Heart right ventricle (tissue), 16 donors: ENCODE measurements at regions not wholly inside any gene's neighbourhood (a gene's known extent, or its start where the extent isn't known, plus 50 kb on each side); places are given as distances from the start of the nearest gene placed in this dataset.

Source experiments
- ATAC-seq, 8 donors: fragments of 200-7000 bp; cut with Tn5 transposase; one replicate each; pipeline ENCODE4 v1.9.1; 2020; ENCODE audit warnings: mild to moderate bottlenecking in 8 of 8, moderate library complexity in 8 of 8, moderate number of reproducible peaks in 1 of 8
- DNase-seq, 2 donors: peaks; one replicate each; pipeline ENCODE4 v3.0.0-alpha.2; 2020
- H3K27ac ChIP-seq, 10 donors: fragments of 200-600 bp; sonication (generic) in 2 of 10; one replicate each; pipeline versions ENCODE4 v1.5.0 to v1.8.0; 2020 to 2022; ENCODE audit warnings: mild to moderate bottlenecking in 3 of 10
- H3K27me3 ChIP-seq, 7 donors: fragments of 200-600 bp; one replicate each; pipeline ENCODE4 v1.8.0; 2021 to 2022; ENCODE audit warnings: mild to moderate bottlenecking in 2 of 7
- H3K36me3 ChIP-seq, 9 donors: fragments of 200-600 bp; sonication (generic) in 1 of 9; one replicate each; pipeline versions ENCODE4 v1.5.0 to v1.8.0; 2020 to 2022; ENCODE audit warnings: mild to moderate bottlenecking in 2 of 9
- H3K4me1 ChIP-seq, 9 donors: fragments of 200-600 bp; sonication (generic) in 1 of 9; one replicate each; pipeline versions ENCODE4 v1.5.0 to v1.8.0; 2020 to 2022; ENCODE audit warnings: mild to moderate bottlenecking in 4 of 9
- H3K4me3 ChIP-seq, 10 donors: fragments of 200-600 bp; sonication (generic) in 2 of 10; one replicate each; pipeline versions ENCODE4 v1.5.0 to v1.8.0; 2020 to 2022; ENCODE audit warnings: mild to moderate bottlenecking in 7 of 10, moderate library complexity in 2 of 10
- H3K9me3 ChIP-seq, 11 donors: fragments of 200-600 bp in 10 of 11; sonication (generic) in 2 of 11; one replicate each; pipeline versions ENCODE4 v1.5.0 to v1.8.0; 2013 to 2022; ENCODE audit warnings: mild to moderate bottlenecking in 2 of 11, control low read depth in 1 of 11, moderate library complexity in 1 of 11
- CTCF ChIP-seq, 9 donors: fragments of 200-600 bp; sonication (generic) in 2 of 9; IDR thresholded peaks; one replicate each; pipeline versions ENCODE4 v1.5.0 to v1.8.0; 2021 to 2022; ENCODE audit warnings: antibody characterized with exemption in 9 of 9, mild to moderate bottlenecking in 5 of 9, moderate library complexity in 1 of 9
- WGBS, 2 donors: extraction: QIAGEN DNeasy Blood & Tissue Kit; methylation state at CpG; one replicate each; pipeline ENCODE4 v1.1.7; 2013; ENCODE audit warnings: inconsistent platforms in 1 of 2; 5-methylcytosine and 5-hydroxymethylcytosine counted together
- intact Hi-C, 10 donors: fragments of 100-400 bp; cut with DNase I; formaldehyde crosslinking; loops; one replicate each; pipeline versions ENCODE4 v1.11.1 to v1.14.2; 2022
- donor health status: Arrhythmogenic right ventricular cardiomyopathy.
- donor health status: ischemic (EF 13 %, LVEDD 7.1; RV severe dilation, severe dysfunction).
- donor health status: healthy with polysubstance abuse.
- donor health status: DM: no; HTN: yes; CAD: no.
- donor health status: DM: no; HTN: no; CAD: no.
- donor health status: ischemic (EF 25% LVEDD 6.9; RV normal size, moderate dysfunction).
- donor health status: ischemic (EF 25% LVEDD 5.7; RV mildly dilated, moderate dysfunction).
- donor health status: healthy.
- donor health status: DM: yes; HTN: yes; CAD: no.
- donor health status: Ischemic cardiomyopathy.
- donor health status: ischemic (EF 35%, LVEDD 5.7; RV mildly dilated, moderate dysfunction).
- donor health status: nonischemic (EF 11% LVEDD 7.7; RV severe dilation, severe dysfunction).
- donor health status: DM: yes; HTN: yes; CAD: no.
- donor health status: PGD.
- donor health status: ischemic (EF 29% LVEDD 5.4; RV normal size, mild dysfunction).
- donor health status: nonischemic (EF 23%, LVEDD 6.1; RV moderate dilation, normal function).

GRCh38 chr13:33918199-33918932, 100.4 kb downstream of the RFC3 start:
- 72 to 76% methylated on average over 7 of the region's 7 CpGs for whole genome bisulfite sequencing, 2 donors
- no peak for TF ChIP-seq CTCF (IDR thresholded peaks at IDR 0.05)
- Histone ChIP-seq H3K4me1 (peaks cover 0 to 15% (median 6%) of the 10 kb centered on the region in 9 donors), H3K27me3 (no peaks in the 10 kb centered on the region), H3K9me3 (no peaks in the 10 kb centered on the region), H3K36me3 (no peaks in the 10 kb centered on the region), H3K4me3 (no peak overlapping the region), H3K27ac (no peak overlapping the region)
- ATAC-seq (peak in 1 of 8 donors; percentile 41), DNase-seq (no peak)
- intact Hi-C loops: loop anchor here in 1 of 10 donors (10.0 kb wide), 1 partner anchor 114 kb away; no protein-coding TSS in a partner anchor

GRCh38 chr13:33919120-33919519, 101.2 kb downstream of the RFC3 start:
- DNase-seq (no peak), ATAC-seq (no peak)
- intact Hi-C loops: loop anchor here in 1 of 10 donors (10.0 kb wide), 1 partner anchor 114 kb away; no protein-coding TSS in a partner anchor
- no peak overlapping the region for H3K4me3 ChIP-seq
- H3K36me3 ChIP-seq: no peaks in the 10 kb centered on the region
- TF ChIP-seq CTCF (IDR thresholded peaks at IDR 0.05): no peak
- WGBS, 2 donors: 97 to 98% methylated on average over 3 of the region's 3 CpGs
- peaks cover 0 to 15% (median 6%) of the 10 kb centered on the region in 9 donors for H3K4me1 ChIP-seq
- no peaks in the 10 kb centered on the region for H3K27me3 ChIP-seq
- H3K9me3 ChIP-seq: no peaks in the 10 kb centered on the region
- H3K27ac ChIP-seq: no peak overlapping the region

- no peak overlapping the region for H3K27ac ChIP-seq
- no peaks in the 10 kb centered on the region for H3K4me1 ChIP-seq
- no peaks in the 10 kb centered on the region for H3K36me3 ChIP-seq
- WGBS, 2 donors: 54 to 79% methylated on average over 1 of the region's 1 CpG
- ATAC-seq (no peak), DNase-seq (no peak)
- intact Hi-C loops: no loop called here
- TF ChIP-seq CTCF (IDR thresholded peaks at IDR 0.05): no peak
- no peak overlapping the region for H3K4me3 ChIP-seq
- H3K27me3 ChIP-seq: no peaks in the 10 kb centered on the region
- peaks cover 0 to 3% (median 0%) of the 10 kb centered on the region in 11 donors for H3K9me3 ChIP-seq
Measured at GRCh38 chr13:33925563-33925962, 107.6 kb downstream of the RFC3 start.

- Histone ChIP-seq H3K36me3 (no peaks in the 10 kb centered on the region), H3K4me3 (no peak overlapping the region), H3K9me3 (peaks cover 0 to 3% (median 0%) of the 10 kb centered on the region in 11 donors), H3K4me1 (no peaks in the 10 kb centered on the region), H3K27ac (no peak overlapping the region), H3K27me3 (no peaks in the 10 kb centered on the region)
- DNase-seq (no peak), ATAC-seq (peak in 1 of 8 donors; percentile 45)
- no peak for TF ChIP-seq CTCF (IDR thresholded peaks at IDR 0.05)
- WGBS, 2 donors: 68 to 74% methylated on average over 1 of the region's 1 CpG
- intact Hi-C loops: no loop called here
Measured at GRCh38 chr13:33927315-33927714, 109.4 kb downstream of the RFC3 start.
